ENCODE measurements at regions not wholly inside any gene's neighbourhood (a gene's known extent, or its start where the extent isn't known, plus 50 kb on each side); places are given as distances from the start of the nearest gene placed in this dataset.

DNA sequence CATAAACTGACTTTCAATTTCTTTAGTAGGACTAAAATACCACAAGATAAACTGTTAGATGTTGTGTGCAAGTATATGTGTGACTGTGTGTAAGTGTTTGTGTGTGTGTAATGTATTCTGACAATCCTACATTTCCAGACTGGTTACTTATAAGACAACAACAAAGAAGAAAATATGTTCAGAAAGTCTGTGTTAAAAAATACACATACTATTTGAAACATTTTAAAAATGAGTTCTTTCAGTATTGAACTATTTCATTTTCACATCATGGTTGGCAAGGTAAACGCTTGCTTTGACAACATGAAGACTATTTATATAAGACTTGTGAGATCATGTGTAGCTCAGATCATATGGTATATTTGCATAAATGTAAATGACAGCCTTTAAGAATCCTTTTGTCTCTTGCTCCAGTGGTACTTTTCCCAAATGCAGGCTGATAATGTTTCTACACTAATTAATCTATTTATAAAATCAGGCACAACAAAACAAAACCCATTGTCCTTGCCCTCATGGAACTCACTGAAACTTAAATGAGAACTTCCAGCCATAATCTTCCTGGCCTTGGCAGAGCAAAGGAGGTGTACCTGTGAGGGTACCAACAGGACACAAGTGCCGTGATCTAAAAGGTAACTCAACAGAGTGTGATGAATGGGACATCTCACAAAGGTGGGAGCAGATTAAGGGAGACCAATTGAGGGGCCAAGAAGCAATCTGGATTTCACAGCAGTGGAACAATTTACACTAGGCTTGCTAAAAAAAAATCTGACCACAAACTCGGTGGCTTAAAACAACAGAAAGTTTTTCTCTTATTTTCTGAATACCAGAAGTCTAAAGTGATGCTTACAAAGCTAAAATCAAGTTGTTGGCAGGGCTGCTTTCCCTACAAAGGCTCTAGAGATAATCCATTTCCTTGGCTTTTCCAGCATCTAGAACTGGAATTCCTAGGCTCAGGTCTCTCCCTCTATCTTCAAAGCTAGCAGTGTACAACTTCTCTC is 349.0 kb downstream of the TBC1D4 start (continued):
- TF ChIP-seq JUNB (IDR thresholded peaks at IDR 0.05; ENCODE audit: unreplicated experiment), result no peak

- no peaks in the 10 kb centered on the region for H3K4me1 Mint-ChIP-seq
- Histone ChIP-seq H3K4me2 (no peak overlapping the region), H3K9me2 (ENCODE audit: insufficient read depth) (no peaks in the 10 kb centered on the region), H3K4me1 (ENCODE audit: insufficient read depth) (no peaks in the 10 kb centered on the region), H3F3A (replicated peaks; ENCODE audit: low read depth) (no peaks in the 10 kb centered on the region), H3K27ac (ENCODE audit: low read depth) (no peak overlapping the region), H2AFZ (no peak overlapping the region), H3K36me3 (ENCODE audit: insufficient read depth) (no peaks in the 10 kb centered on the region), H3K4me3 (no peak overlapping the region), H3K79me2 (replicated peaks; ENCODE audit: insufficient read depth) (no peaks in the 10 kb centered on the region), H3K27me3 (ENCODE audit: insufficient read depth) (no peaks in the 10 kb centered on the region), H4K20me1 (replicated peaks; ENCODE audit: insufficient read depth) (no peaks in the 10 kb centered on the region)
- ATAC-seq, result no peak
- no peak overlapping the region for H3K4me3 Mint-ChIP-seq
- H3K36me3 Mint-ChIP-seq (ENCODE audit: low read depth), result no peaks in the 10 kb centered on the region
- no peak for DNase-seq (ENCODE audit: low spot score)
- H3K27ac Mint-ChIP-seq, result peak overlapping the region; percentile 41; the same call in 1 of the 2 replicates
- peaks cover 3% of the 10 kb centered on the region; the same call in 1 of the 3 replicates for H3K9me3 Mint-ChIP-seq
- TF ChIP-seq ZNF114 (CRISPR knock-in tag; IDR thresholded peaks at IDR 0.05) (no peak), STAT1 (IDR thresholded peaks at IDR 0.05; ENCODE audit: unreplicated experiment) (no peak), CTCF (conservative IDR thresholded peaks at IDR 0.05; ENCODE audit: low read depth in 2 of 2) (no peak), NANOG (IDR thresholded peaks at IDR 0.05; ENCODE audit: borderline replicate concordance) (no peak), CREB1 (CRISPR knock-in tag; IDR thresholded peaks at IDR 0.05; ENCODE audit: low read depth) (no peak), EZH2 (IDR thresholded peaks at IDR 0.05; ENCODE audit: low read depth, unreplicated experiment) (no peak), JUNB (IDR thresholded peaks at IDR 0.05; ENCODE audit: unreplicated experiment) (no peak), ZNF462 (CRISPR knock-in tag; IDR thresholded peaks at IDR 0.05) (no peak), ZNF331 (CRISPR knock-in tag; IDR thresholded peaks at IDR 0.05; ENCODE audit: low read depth) (no peak)
- TF ChIP-seq, protein P1, sequence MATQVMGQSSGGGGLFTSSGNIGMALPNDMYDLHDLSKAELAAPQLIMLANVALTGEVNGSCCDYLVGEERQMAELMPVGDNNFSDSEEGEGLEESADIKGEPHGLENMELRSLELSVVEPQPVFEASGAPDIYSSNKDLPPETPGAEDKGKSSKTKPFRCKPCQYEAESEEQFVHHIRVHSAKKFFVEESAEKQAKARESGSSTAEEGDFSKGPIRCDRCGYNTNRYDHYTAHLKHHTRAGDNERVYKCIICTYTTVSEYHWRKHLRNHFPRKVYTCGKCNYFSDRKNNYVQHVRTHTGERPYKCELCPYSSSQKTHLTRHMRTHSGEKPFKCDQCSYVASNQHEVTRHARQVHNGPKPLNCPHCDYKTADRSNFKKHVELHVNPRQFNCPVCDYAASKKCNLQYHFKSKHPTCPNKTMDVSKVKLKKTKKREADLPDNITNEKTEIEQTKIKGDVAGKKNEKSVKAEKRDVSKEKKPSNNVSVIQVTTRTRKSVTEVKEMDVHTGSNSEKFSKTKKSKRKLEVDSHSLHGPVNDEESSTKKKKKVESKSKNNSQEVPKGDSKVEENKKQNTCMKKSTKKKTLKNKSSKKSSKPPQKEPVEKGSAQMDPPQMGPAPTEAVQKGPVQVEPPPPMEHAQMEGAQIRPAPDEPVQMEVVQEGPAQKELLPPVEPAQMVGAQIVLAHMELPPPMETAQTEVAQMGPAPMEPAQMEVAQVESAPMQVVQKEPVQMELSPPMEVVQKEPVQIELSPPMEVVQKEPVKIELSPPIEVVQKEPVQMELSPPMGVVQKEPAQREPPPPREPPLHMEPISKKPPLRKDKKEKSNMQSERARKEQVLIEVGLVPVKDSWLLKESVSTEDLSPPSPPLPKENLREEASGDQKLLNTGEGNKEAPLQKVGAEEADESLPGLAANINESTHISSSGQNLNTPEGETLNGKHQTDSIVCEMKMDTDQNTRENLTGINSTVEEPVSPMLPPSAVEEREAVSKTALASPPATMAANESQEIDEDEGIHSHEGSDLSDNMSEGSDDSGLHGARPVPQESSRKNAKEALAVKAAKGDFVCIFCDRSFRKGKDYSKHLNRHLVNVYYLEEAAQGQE (IDR thresholded peaks at IDR 0.05; ENCODE audit: unreplicated experiment), result no peak
- TF ChIP-seq, protein P2, sequence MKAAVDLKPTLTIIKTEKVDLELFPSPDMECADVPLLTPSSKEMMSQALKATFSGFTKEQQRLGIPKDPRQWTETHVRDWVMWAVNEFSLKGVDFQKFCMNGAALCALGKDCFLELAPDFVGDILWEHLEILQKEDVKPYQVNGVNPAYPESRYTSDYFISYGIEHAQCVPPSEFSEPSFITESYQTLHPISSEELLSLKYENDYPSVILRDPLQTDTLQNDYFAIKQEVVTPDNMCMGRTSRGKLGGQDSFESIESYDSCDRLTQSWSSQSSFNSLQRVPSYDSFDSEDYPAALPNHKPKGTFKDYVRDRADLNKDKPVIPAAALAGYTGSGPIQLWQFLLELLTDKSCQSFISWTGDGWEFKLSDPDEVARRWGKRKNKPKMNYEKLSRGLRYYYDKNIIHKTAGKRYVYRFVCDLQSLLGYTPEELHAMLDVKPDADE (IDR thresholded peaks at IDR 0.05), result no peak
- H3K27me3 Mint-ChIP-seq (ENCODE audit: insufficient read depth, low read depth, poor library complexity), result no peaks in the 10 kb centered on the region
Measured at GRCh38 chr13:75129331-75129730, 352.6 kb downstream of the TBC1D4 start.
